Hepatocyte (in vitro differentiated cells): ENCODE measurements at regions not wholly inside any gene's neighbourhood (a gene's known extent, or its start where the extent isn't known, plus 50 kb on each side); places are given as distances from the start of the nearest gene placed in this dataset.

Experiments
- DNase-seq: peaks from one replicate; pipeline ENCODE4 v3.0.0-alpha.2; 2016; ENCODE audit warnings: low spot score
- H2AFZ ChIP-seq: fragments of 200-600 bp; sonication (generic); 2 replicates; pipeline ENCODE4 v1.6.0; 2016; ENCODE audit warnings: antibody characterized with exemption, mild to moderate bottlenecking
- H3K27ac ChIP-seq: fragments of 200-600 bp; sonication (generic); 2 replicates; pipeline ENCODE4 v1.5.1; 2016; ENCODE audit warnings: mild to moderate bottlenecking
- H3K27me3 ChIP-seq: fragments of 200-600 bp; sonication (generic); 2 replicates; pipeline ENCODE4 v1.6.1; 2016
- H3K36me3 ChIP-seq: fragments of 200-600 bp; sonication (generic); replicated peaks from 2 replicates; pipeline ENCODE4 v1.5.1; 2016; ENCODE audit warnings: low read depth; ENCODE audit not compliant: insufficient read depth
- H3K4me1 ChIP-seq: fragments of 200-600 bp; sonication (generic); 2 replicates; pipeline ENCODE4 v1.5.1; 2016; ENCODE audit warnings: mild to moderate bottlenecking, moderate library complexity; ENCODE audit not compliant: insufficient read depth
- H3K4me2 ChIP-seq: fragments of 200-600 bp; sonication (generic); 2 replicates; pipeline ENCODE4 v1.6.0; 2016
- H3K4me3 ChIP-seq: fragments of 200-600 bp; sonication (generic); 2 replicates; pipeline ENCODE4 v1.5.1; 2016; ENCODE audit warnings: mild to moderate bottlenecking
- H3K79me2 ChIP-seq: fragments of 200-600 bp; sonication (generic); 2 replicates; pipeline ENCODE4 v1.6.0; 2017; ENCODE audit warnings: mild to moderate bottlenecking
- H3K9me2 ChIP-seq: fragments of 200-600 bp; sonication (generic); replicated peaks from 2 replicates; pipeline ENCODE4 v1.6.0; 2017; ENCODE audit warnings: mild to moderate bottlenecking; ENCODE audit not compliant: insufficient read depth
- H3K9me3 ChIP-seq: fragments of 200-600 bp; sonication (generic); 2 replicates; pipeline ENCODE4 v1.5.1; 2016; ENCODE audit warnings: low read depth, mild to moderate bottlenecking
- H4K20me1 ChIP-seq: fragments of 200-600 bp; sonication (generic); 2 replicates; pipeline ENCODE4 v1.6.0; 2016; ENCODE audit warnings: mild to moderate bottlenecking; ENCODE audit not compliant: insufficient read depth, poor library complexity, severe bottlenecking
- EZH2 ChIP-seq: fragments of 200-600 bp; sonication (generic); IDR thresholded peaks from 2 replicates; pipeline ENCODE4 v1.6.1; 2016; ENCODE audit warnings: antibody characterized with exemption, mild to moderate bottlenecking, borderline replicate concordance
- EZH2phosphoT487 ChIP-seq: fragments of 200-600 bp; sonication (generic); IDR thresholded peaks from one replicate; pipeline ENCODE4 v1.6.1; 2018; ENCODE audit warnings: antibody characterized with exemption, mild to moderate bottlenecking, low read depth, moderate library complexity; ENCODE audit not compliant: unreplicated experiment, severe bottlenecking
- WGBS: methylation state at CpG from one replicate; pipeline ENCODE4 v1.1.6; 2016; ENCODE audit warnings: low lambda C conversion rate; ENCODE audit errors: missing lambda C conversion rate; 5-methylcytosine and 5-hydroxymethylcytosine counted together
- TF ChIP-seq, protein P1 (sequence below): fragments of 200-600 bp; sonication (generic); IDR thresholded peaks from 2 replicates; pipeline ENCODE4 v1.5.1; 2016; ENCODE audit warnings: antibody characterized with exemption, mild to moderate bottlenecking; ENCODE audit not compliant: poor library complexity

DNA sequence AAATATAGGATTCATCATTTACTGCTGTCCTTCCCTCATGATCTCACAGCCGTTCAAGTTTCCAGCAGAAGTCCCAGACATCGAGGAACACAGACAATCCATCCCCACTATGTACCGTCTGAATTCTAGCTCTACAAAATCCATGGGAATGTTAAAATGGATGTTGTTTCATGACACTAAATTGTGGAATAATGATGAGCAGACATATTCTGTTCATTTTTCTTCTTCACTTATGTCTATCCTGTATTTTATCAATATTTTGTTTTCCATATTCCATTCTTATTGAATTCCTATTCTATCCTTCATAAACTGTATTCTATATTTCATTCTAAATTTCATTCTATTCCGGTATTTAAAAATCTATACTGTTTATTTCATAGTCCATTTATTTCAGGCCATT, 71.8 kb downstream of the NUDT10 start:
- no peak overlapping the region for H2AFZ ChIP-seq
- TF ChIP-seq, protein P1, sequence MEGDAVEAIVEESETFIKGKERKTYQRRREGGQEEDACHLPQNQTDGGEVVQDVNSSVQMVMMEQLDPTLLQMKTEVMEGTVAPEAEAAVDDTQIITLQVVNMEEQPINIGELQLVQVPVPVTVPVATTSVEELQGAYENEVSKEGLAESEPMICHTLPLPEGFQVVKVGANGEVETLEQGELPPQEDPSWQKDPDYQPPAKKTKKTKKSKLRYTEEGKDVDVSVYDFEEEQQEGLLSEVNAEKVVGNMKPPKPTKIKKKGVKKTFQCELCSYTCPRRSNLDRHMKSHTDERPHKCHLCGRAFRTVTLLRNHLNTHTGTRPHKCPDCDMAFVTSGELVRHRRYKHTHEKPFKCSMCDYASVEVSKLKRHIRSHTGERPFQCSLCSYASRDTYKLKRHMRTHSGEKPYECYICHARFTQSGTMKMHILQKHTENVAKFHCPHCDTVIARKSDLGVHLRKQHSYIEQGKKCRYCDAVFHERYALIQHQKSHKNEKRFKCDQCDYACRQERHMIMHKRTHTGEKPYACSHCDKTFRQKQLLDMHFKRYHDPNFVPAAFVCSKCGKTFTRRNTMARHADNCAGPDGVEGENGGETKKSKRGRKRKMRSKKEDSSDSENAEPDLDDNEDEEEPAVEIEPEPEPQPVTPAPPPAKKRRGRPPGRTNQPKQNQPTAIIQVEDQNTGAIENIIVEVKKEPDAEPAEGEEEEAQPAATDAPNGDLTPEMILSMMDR = no peak
- no peak for TF ChIP-seq EZH2
- TF ChIP-seq EZH2phosphoT487 = no peak
- WGBS = 85% methylated on average over 4 of the region's 4 CpGs

DNA sequence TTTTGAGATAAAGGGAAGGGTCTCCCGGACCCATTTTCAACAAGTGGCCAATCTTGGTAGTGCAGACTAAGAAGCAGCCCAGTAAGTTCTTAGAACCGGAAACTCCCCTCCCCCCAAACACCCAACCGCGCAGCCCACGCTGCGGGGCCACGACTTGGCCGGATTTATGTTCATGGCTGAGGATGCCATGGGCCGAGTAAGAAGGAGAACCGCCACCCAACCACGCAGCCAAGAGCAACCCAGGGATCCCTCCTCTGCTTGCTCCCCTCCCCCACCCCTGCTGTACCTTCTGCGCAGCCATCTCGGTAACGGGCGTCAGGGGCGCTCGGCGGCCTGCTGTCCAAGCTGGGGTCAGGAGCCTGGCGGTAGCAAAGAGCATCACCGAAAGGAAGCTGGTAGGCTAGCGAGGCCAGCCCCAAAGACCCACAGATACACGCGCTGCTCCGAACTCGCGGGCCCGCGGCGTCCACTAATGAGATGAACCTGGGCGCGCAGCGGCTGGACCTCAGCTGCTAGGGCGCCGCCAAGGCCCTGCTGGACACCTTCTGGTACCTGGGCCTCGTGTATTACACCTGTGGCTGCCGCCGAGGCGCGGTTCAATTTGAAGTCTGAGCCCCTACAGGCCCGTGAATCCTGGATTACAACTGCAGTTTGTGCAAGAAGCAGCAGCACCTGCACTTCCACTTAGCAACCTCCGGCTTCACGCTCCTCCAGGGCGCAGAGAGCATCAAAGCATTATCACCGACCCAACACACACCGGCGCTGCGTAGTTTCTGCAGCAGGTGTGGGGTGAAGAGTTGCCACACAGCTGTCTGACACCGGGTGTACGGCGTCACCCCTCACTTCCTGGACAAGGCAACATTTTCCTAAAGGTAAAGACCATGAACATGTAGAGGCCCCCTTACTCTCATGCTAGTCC, 63.4 kb downstream of the NUDT10 start:
- no peaks in the 10 kb centered on the region for H3K27me3 ChIP-seq
- H3K27ac ChIP-seq = no peak overlapping the region
- no peaks in the 10 kb centered on the region for H3K36me3 ChIP-seq
- no peak overlapping the region for H3K4me3 ChIP-seq
- H3K9me2 ChIP-seq = no peaks in the 10 kb centered on the region
- H3K4me1 ChIP-seq = no peaks in the 10 kb centered on the region
- no peaks in the 10 kb centered on the region for H4K20me1 ChIP-seq
- TF ChIP-seq, protein P1 = no peak
- no peak for TF ChIP-seq EZH2
- no peak for TF ChIP-seq EZH2phosphoT487
- H3K4me2 ChIP-seq = no peak overlapping the region
- H3K9me3 ChIP-seq = no peaks in the 10 kb centered on the region
- H2AFZ ChIP-seq = no peak overlapping the region
- 88% methylated on average over 50 of the region's 50 CpGs for WGBS
- H3K79me2 ChIP-seq = no peaks in the 10 kb centered on the region
- no peak for DNase-seq

More for the DNA sequence above, 71.8 kb downstream of the NUDT10 start:
- Histone ChIP-seq H4K20me1 (no peaks in the 10 kb centered on the region), H3K4me2 (no peak overlapping the region), H3K27me3 (no peaks in the 10 kb centered on the region), H3K27ac (no peak overlapping the region), H3K79me2 (no peaks in the 10 kb centered on the region), H3K9me3 (no peaks in the 10 kb centered on the region), H3K9me2 (no peaks in the 10 kb centered on the region), H3K4me3 (no peak overlapping the region), H3K36me3 (no peaks in the 10 kb centered on the region), H3K4me1 (no peaks in the 10 kb centered on the region)
- no peak for DNase-seq

GRCh38 chrX:51395480-51395809, 62.8 kb downstream of the NUDT10 start:
- no peaks in the 10 kb centered on the region for H3K9me3 ChIP-seq
- H3K4me3 ChIP-seq = no peak overlapping the region
- H3K27ac ChIP-seq = no peak overlapping the region
- H4K20me1 ChIP-seq = no peaks in the 10 kb centered on the region
- no peaks in the 10 kb centered on the region for H3K27me3 ChIP-seq
- no peaks in the 10 kb centered on the region for H3K79me2 ChIP-seq
- 90% methylated on average over 4 of the region's 4 CpGs for WGBS
- H3K4me2 ChIP-seq = no peak overlapping the region
- DNase-seq = no peak
- no peaks in the 10 kb centered on the region for H3K9me2 ChIP-seq
- TF ChIP-seq, protein P1 = no peak
- no peak for TF ChIP-seq EZH2
- no peak for TF ChIP-seq EZH2phosphoT487
- H3K36me3 ChIP-seq = no peaks in the 10 kb centered on the region
- no peak overlapping the region for H2AFZ ChIP-seq
- no peaks in the 10 kb centered on the region for H3K4me1 ChIP-seq
